Nephron progenitor cell (in vitro differentiated cells): ENCODE measurements at regions not wholly inside any gene's neighbourhood (a gene's known extent, or its start where the extent isn't known, plus 50 kb on each side); places are given as distances from the start of the nearest gene placed in this dataset.

Experiments used
- DNase-seq: peaks from one replicate; pipeline ENCODE4 v3.0.0; 2021
- H3K27ac Mint-ChIP-seq: 2 replicates; pipeline ENCODE4 v1.8.0; 2021; ENCODE audit warnings: mild to moderate bottlenecking, moderate library complexity, mixed read lengths
- H3K27me3 Mint-ChIP-seq: 2 replicates; pipeline ENCODE4 v1.8.0; 2021; ENCODE audit warnings: mild to moderate bottlenecking, low read depth, mixed read lengths; ENCODE audit not compliant: poor library complexity
- H3K36me3 Mint-ChIP-seq: 2 replicates; pipeline ENCODE4 v1.8.0; 2021; ENCODE audit warnings: low read depth, mixed read lengths
- H3K4me1 Mint-ChIP-seq: 2 replicates; pipeline ENCODE4 v1.8.0; 2021; ENCODE audit warnings: mixed read lengths
- H3K4me3 Mint-ChIP-seq: 2 replicates; pipeline ENCODE4 v1.8.0; 2021; ENCODE audit warnings: mild to moderate bottlenecking, moderate library complexity, mixed read lengths
- H3K9me3 Mint-ChIP-seq: 2 replicates; pipeline ENCODE4 v1.8.0; 2021; ENCODE audit warnings: mild to moderate bottlenecking, moderate library complexity, mixed read lengths
- CTCF ChIP-seq: fragments of 200-600 bp; sonication (generic); IDR thresholded peaks from 2 replicates; pipeline ENCODE4 v1.5.0; 2021; ENCODE audit warnings: antibody characterized with exemption

DNA sequence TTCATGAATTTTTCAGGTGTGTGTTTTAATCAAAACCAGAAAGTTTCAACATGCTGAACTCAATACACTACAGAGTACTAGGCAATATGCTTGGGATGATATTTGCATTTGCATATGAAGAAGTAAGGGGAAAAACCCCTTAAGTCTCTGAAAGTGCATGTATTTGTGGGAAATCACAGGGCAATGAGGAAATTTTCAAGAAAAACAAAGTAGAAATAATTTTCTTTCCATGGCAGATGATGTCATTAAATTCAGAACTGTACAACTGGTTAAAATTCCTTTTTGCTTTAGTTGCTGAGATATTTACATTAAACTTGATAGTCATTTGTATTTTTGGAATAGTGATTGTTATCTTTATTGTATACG is 294.0 kb upstream of the TBC1D5 start:
- Mint-ChIP-seq H3K27ac (no peak overlapping the region), H3K4me3 (no peak overlapping the region), H3K9me3 (peaks cover 4% of the 10 kb centered on the region), H3K4me1 (peaks cover 21% of the 10 kb centered on the region), H3K36me3 (peaks cover 8% of the 10 kb centered on the region), H3K27me3 (peaks cover 9% of the 10 kb centered on the region)
- no peak for TF ChIP-seq CTCF
- DNase-seq, result no peak

- no peak for TF ChIP-seq CTCF
- Mint-ChIP-seq H3K4me3 (no peak overlapping the region), H3K27me3 (peaks cover 7% of the 10 kb centered on the region), H3K36me3 (peaks cover 2% of the 10 kb centered on the region), H3K4me1 (peaks cover 21% of the 10 kb centered on the region), H3K9me3 (peaks cover 2% of the 10 kb centered on the region), H3K27ac (no peak overlapping the region)
- no peak for DNase-seq
Measured at GRCh38 chr3:18035641-18036449, 293.4 kb upstream of the TBC1D5 start.

GRCh38 chr3:18033581-18034108 is 291.2 kb upstream of the TBC1D5 start:
- Mint-ChIP-seq H3K4me3 (no peak overlapping the region), H3K4me1 (peaks cover 21% of the 10 kb centered on the region), H3K27me3 (peaks cover 26% of the 10 kb centered on the region), H3K36me3 (no peaks in the 10 kb centered on the region), H3K27ac (no peak overlapping the region), H3K9me3 (no peaks in the 10 kb centered on the region)
- TF ChIP-seq CTCF, result no peak
- DNase-seq, result no peak

DNA sequence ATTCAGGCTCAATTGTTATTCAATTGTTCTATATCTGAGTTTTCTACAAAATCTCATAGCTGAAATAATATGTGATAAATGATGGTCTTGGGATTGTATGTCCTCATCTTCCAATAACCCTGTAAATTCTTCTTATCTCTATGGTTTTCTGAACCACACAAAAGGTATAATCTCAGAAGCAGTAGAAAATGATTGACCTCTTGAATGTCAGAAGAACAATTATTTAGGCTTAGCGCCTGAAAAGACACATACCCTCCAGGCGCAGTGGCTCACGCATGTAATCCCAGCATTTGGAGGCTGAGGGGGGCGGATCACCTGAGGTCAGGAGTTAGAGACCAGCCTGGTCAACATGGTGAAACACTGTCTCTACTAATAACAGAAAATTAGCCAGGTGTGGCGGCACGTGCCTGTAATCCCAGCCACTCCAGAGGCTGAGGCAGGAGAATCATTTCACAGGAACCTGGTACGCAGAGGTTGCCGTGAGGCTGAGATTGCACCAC is 288.0 kb upstream of the TBC1D5 start:
- peaks cover 4% of the 10 kb centered on the region for H3K4me1 Mint-ChIP-seq
- no peak overlapping the region for H3K27ac Mint-ChIP-seq
- H3K4me3 Mint-ChIP-seq, result no peak overlapping the region
- no peak for DNase-seq
- H3K27me3 Mint-ChIP-seq, result peaks cover 46% of the 10 kb centered on the region
- no peaks in the 10 kb centered on the region for H3K9me3 Mint-ChIP-seq
- no peak for TF ChIP-seq CTCF
- peaks cover 19% of the 10 kb centered on the region for H3K36me3 Mint-ChIP-seq

DNA sequence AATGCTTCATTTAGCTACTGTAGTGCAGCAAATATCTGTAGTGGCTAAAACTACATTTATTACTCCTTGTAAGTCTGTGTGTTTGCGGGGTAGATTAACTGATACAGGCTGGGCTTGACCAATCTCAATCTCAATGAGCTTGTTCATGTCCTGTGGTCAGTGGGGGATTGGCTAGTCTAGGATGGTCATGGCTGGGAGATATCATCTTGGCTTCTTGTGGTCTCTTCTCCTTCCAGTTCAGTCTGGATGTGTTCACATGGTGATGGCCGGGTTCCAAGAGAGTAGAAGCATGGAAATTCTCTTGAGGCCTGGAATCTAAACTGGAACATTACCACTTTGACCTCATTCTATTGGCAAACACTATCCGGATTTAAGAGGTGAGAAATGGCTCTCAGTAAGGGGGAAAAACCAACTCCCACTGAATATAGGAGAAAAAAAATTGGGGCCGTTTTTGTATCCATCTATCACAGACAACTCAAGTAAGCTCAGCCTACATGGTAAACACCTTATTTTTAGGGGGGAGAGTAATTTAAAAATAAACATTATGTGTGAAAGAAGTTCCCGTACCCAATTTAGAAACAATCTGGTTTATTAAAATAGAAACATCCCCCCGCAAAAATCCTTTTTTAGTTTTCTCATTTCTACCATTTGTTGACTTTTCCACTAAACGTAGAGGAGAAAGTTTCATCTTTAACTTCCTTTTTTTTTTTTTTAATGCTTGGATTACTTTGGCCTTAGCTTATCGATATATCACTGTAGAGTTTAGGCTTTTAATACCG is 284.9 kb upstream of the TBC1D5 start:
- no peak for DNase-seq
- Mint-ChIP-seq H3K9me3 (peaks cover 10% of the 10 kb centered on the region), H3K4me1 (no peaks in the 10 kb centered on the region), H3K4me3 (no peak overlapping the region), H3K27me3 (peaks cover 56% of the 10 kb centered on the region), H3K36me3 (peaks cover 30% of the 10 kb centered on the region), H3K27ac (no peak overlapping the region)
- no peak for TF ChIP-seq CTCF
